C4-2B (cell line): ENCODE measurements at regions not wholly inside any gene's neighbourhood (a gene's known extent, or its start where the extent isn't known, plus 50 kb on each side); places are given as distances from the start of the nearest gene placed in this dataset.

ENCODE experiments used
- ZFX ChIP-seq: fragments of 450-650 bp; IDR thresholded peaks from 2 replicates; pipeline ENCODE4 v1.6.1; 2017
- TF ChIP-seq, protein P1 (sequence below): fragments of 450-650 bp; conservative IDR thresholded peaks from 2 replicates; pipeline ENCODE4 v1.5.1; 2017; ENCODE audit warnings: mild to moderate bottlenecking

- TF ChIP-seq, protein P1, sequence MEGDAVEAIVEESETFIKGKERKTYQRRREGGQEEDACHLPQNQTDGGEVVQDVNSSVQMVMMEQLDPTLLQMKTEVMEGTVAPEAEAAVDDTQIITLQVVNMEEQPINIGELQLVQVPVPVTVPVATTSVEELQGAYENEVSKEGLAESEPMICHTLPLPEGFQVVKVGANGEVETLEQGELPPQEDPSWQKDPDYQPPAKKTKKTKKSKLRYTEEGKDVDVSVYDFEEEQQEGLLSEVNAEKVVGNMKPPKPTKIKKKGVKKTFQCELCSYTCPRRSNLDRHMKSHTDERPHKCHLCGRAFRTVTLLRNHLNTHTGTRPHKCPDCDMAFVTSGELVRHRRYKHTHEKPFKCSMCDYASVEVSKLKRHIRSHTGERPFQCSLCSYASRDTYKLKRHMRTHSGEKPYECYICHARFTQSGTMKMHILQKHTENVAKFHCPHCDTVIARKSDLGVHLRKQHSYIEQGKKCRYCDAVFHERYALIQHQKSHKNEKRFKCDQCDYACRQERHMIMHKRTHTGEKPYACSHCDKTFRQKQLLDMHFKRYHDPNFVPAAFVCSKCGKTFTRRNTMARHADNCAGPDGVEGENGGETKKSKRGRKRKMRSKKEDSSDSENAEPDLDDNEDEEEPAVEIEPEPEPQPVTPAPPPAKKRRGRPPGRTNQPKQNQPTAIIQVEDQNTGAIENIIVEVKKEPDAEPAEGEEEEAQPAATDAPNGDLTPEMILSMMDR: no peak
- TF ChIP-seq ZFX: no peak
Observed at GRCh38 chr18:70456376-70456775, 167.5 kb downstream of the SOCS6 start.
